Iris pigment epithelial cell (primary cell): ENCODE measurements at regions not wholly inside any gene's neighbourhood (a gene's known extent, or its start where the extent isn't known, plus 50 kb on each side); places are given as distances from the start of the nearest gene placed in this dataset.

Experiments used
- DNase-seq: peaks from one replicate; pipeline ENCODE4 v3.0.0-alpha.2; 2011; ENCODE audit warnings: low read depth

GRCh38 chr18:22113144-22113844 is 56.1 kb upstream of the GATA6 start:
- DNase-seq, result no peak

GRCh38 chr18:22114526-22115321 is 54.7 kb upstream of the GATA6 start:
- no peak for DNase-seq

- no peak for DNase-seq
These were observed 53.8 kb upstream of the GATA6 start for GRCh38 chr18:22115573-22115972.
